OCI-LY7 (cell line): ENCODE measurements at regions not wholly inside any gene's neighbourhood (a gene's known extent, or its start where the extent isn't known, plus 50 kb on each side); places are given as distances from the start of the nearest gene placed in this dataset.

Experiments used
- BruUV-seq: library from RNA; stranded (reverse); fragments of 400-500 nt; replicated peaks from 2 replicates; lab custom pipeline; 2021; lab: Mats Ljungman, UMichigan
- CTCF ChIA-PET: fragments of 300-600 bp; sonication (Branson Sonifier 250); formaldehyde crosslinking; loops from one replicate; lab custom pipeline; 2022; ENCODE audit warnings: antibody characterized with exemption; ENCODE audit not compliant: unreplicated experiment; lab: Charles Lee
- POLR2A ChIA-PET: fragments of 300-600 bp; sonication (Branson Sonifier 250); formaldehyde crosslinking; loops from one replicate; lab custom pipeline; 2022; ENCODE audit warnings: antibody characterized with exemption; lab: Charles Lee
- DNase-seq: peaks from one replicate; pipeline ENCODE4 v3.0.0-alpha.2; 2015; ENCODE audit warnings: low spot score
- H2AFZ ChIP-seq: fragments of 200-600 bp; sonication (generic), shearing (Covaris generic); 2 replicates; pipeline ENCODE4 v1.6.1; 2014; ENCODE audit warnings: mild to moderate bottlenecking, antibody characterized with exemption, low read length, moderate library complexity
- H3K27ac ChIP-seq: fragments of 200-600 bp; sonication (generic); 2 replicates; pipeline ENCODE4 v1.5.1; 2014; ENCODE audit warnings: mixed run types, low read depth, mild to moderate bottlenecking, moderate library complexity, low read length, inconsistent platforms; ENCODE audit not compliant: poor library complexity, severe bottlenecking
- H3K36me3 ChIP-seq: fragments of 200-600 bp; sonication (generic); 2 replicates; pipeline ENCODE4 v1.6.1; 2014; ENCODE audit warnings: mild to moderate bottlenecking, antibody characterized with exemption, low read length, moderate library complexity, mixed read lengths; ENCODE audit not compliant: insufficient read depth
- H3K4me1 ChIP-seq: fragments of 200-600 bp; sonication (generic); 2 replicates; pipeline ENCODE4 v1.5.1; 2014; ENCODE audit warnings: mild to moderate bottlenecking, low read length; ENCODE audit not compliant: insufficient read depth, poor library complexity, severe bottlenecking
- H3K4me2 ChIP-seq: fragments of 200-600 bp; sonication (generic); 2 replicates; pipeline ENCODE4 v1.6.1; 2014; ENCODE audit warnings: mild to moderate bottlenecking, low read length
- H3K4me3 ChIP-seq: fragments of 200-600 bp; sonication (generic); 2 replicates; pipeline ENCODE4 v1.5.1; 2014; ENCODE audit warnings: mild to moderate bottlenecking, low read depth, low read length; ENCODE audit not compliant: poor library complexity, severe bottlenecking
- H3K79me2 ChIP-seq: fragments of 200-600 bp; sonication (generic); 2 replicates; pipeline ENCODE4 v1.6.1; 2016; ENCODE audit warnings: low read depth, mild to moderate bottlenecking, low read length, moderate library complexity, mixed read lengths; ENCODE audit not compliant: insufficient read depth
- H3K9me2 ChIP-seq: fragments of 200-600 bp; sonication (generic); 2 replicates; pipeline ENCODE4 v1.6.1; 2016; ENCODE audit warnings: mild to moderate bottlenecking, low read length, mixed read lengths; ENCODE audit not compliant: insufficient read depth
- H3K9me3 ChIP-seq: fragments of 200-600 bp; sonication (generic); 2 replicates; pipeline ENCODE4 v1.6.1; 2014; ENCODE audit warnings: mild to moderate bottlenecking, mixed run types, low read length, mixed read lengths
- H4K20me1 ChIP-seq: fragments of 200-600 bp; sonication (generic); 2 replicates; pipeline ENCODE4 v1.6.1; 2014; ENCODE audit warnings: mild to moderate bottlenecking, antibody characterized with exemption, low read length, moderate library complexity, mixed read lengths; ENCODE audit not compliant: insufficient read depth
- CTCF ChIP-seq: fragments of 200-600 bp; sonication (generic); conservative IDR thresholded peaks from 2 replicates; pipeline ENCODE4 v1.5.1; 2014; ENCODE audit warnings: mild to moderate bottlenecking, antibody characterized with exemption, low read length, moderate library complexity, mixed read lengths
- EZH2phosphoT487 ChIP-seq: fragments of 200-600 bp; sonication (generic); IDR thresholded peaks from 2 replicates; pipeline ENCODE4 v1.6.1; 2018; ENCODE audit warnings: low read depth, borderline replicate concordance, mild to moderate bottlenecking, mixed run types, antibody characterized with exemption, low read length, moderate library complexity, mixed read lengths
- intact Hi-C: fragments of 100-400 bp; cut with micrococcal nuclease; formaldehyde crosslinking; loops from one replicate; pipeline ENCODE4 v1.10.0; 2022; ENCODE audit not compliant: unreplicated experiment

GRCh38 chr3:116601206-116601605 is 108.4 kb upstream of the TUSC7 start:
- BruUV-seq, result no TSS peak
- Histone ChIP-seq H3K27ac (no peak overlapping the region), H3K9me3 (no peaks in the 10 kb centered on the region), H3K4me3 (no peak overlapping the region), H4K20me1 (no peaks in the 10 kb centered on the region), H2AFZ (no peak overlapping the region), H3K4me1 (no peaks in the 10 kb centered on the region), H3K36me3 (no peaks in the 10 kb centered on the region), H3K79me2 (no peaks in the 10 kb centered on the region), H3K9me2 (no peaks in the 10 kb centered on the region), H3K4me2 (no peak overlapping the region)
- intact Hi-C loops, result no loop called here
- no peak for DNase-seq
- TF ChIP-seq EZH2phosphoT487, result no peak
- no peak for TF ChIP-seq CTCF
- CTCF ChIA-PET, result no interaction called here
- POLR2A ChIA-PET, result no interaction called here

GRCh38 chr3:116607205-116607604 is 102.4 kb upstream of the TUSC7 start:
- CTCF ChIA-PET, result no interaction called here
- BruUV-seq, result no TSS peak
- H3K9me2 ChIP-seq, result no peaks in the 10 kb centered on the region

GRCh38 chr3:116610124-116610523 is 99.5 kb upstream of the TUSC7 start:
- Histone ChIP-seq H3K4me3 (no peak overlapping the region), H3K4me1 (no peaks in the 10 kb centered on the region), H3K79me2 (no peaks in the 10 kb centered on the region), H3K9me3 (no peaks in the 10 kb centered on the region), H3K9me2 (no peaks in the 10 kb centered on the region), H3K4me2 (no peak overlapping the region), H4K20me1 (no peaks in the 10 kb centered on the region), H3K27ac (no peak overlapping the region), H3K36me3 (no peaks in the 10 kb centered on the region), H2AFZ (no peak overlapping the region)
- intact Hi-C loops, result no loop called here
- no peak for TF ChIP-seq EZH2phosphoT487
- TF ChIP-seq CTCF, result no peak
- POLR2A ChIA-PET, result no interaction called here
- no TSS peak for BruUV-seq
- CTCF ChIA-PET, result no interaction called here
- DNase-seq, result no peak

More at GRCh38 chr3:116607205-116607604, 102.4 kb upstream of the TUSC7 start:
- no peak overlapping the region for H3K4me3 ChIP-seq
- no peaks in the 10 kb centered on the region for H3K79me2 ChIP-seq
- no peaks in the 10 kb centered on the region for H4K20me1 ChIP-seq
- H3K27ac ChIP-seq, result no peak overlapping the region
- H2AFZ ChIP-seq, result no peak overlapping the region
- H3K9me3 ChIP-seq, result no peaks in the 10 kb centered on the region
- POLR2A ChIA-PET, result no interaction called here
- no peak for DNase-seq
- H3K4me1 ChIP-seq, result no peaks in the 10 kb centered on the region
- H3K4me2 ChIP-seq, result no peak overlapping the region
- no peaks in the 10 kb centered on the region for H3K36me3 ChIP-seq
- intact Hi-C loops, result no loop called here
- TF ChIP-seq CTCF, result no peak
- no peak for TF ChIP-seq EZH2phosphoT487
